ENCODE measurements at regions not wholly inside any gene's neighbourhood (a gene's known extent, or its start where the extent isn't known, plus 50 kb on each side); places are given as distances from the start of the nearest gene placed in this dataset.

- peak; percentile 64 for DNase-seq (ENCODE audit: low spot score)
Measured at GRCh38 chr2:220219371-220219770, 591.9 kb downstream of the SLC4A3 start.

- no peak for DNase-seq (ENCODE audit: low spot score)
Measured at GRCh38 chr2:220220009-220220408, 592.6 kb downstream of the SLC4A3 start.

- DNase-seq (ENCODE audit: low spot score) = no peak
Measured at GRCh38 chr2:220221992-220222391, 594.6 kb downstream of the SLC4A3 start.

GRCh38 chr2:220224691-220225543 lies 597.5 kb downstream of the SLC4A3 start:
- peak; percentile 75 for DNase-seq (ENCODE audit: low spot score)

- peak; percentile 6 for DNase-seq (ENCODE audit: low spot score)
Measured at GRCh38 chr2:220226076-220226475, 598.6 kb downstream of the SLC4A3 start.

- peak; percentile 70 for DNase-seq (ENCODE audit: low spot score)
Measured at GRCh38 chr2:220226546-220226945, 599.1 kb downstream of the SLC4A3 start.

GRCh38 chr2:220227266-220227920 lies 600.0 kb downstream of the SLC4A3 start:
- DNase-seq (ENCODE audit: low spot score) = peak; percentile 84

GRCh38 chr2:220228310-220229006 lies 601.0 kb downstream of the SLC4A3 start:
- DNase-seq (ENCODE audit: low spot score) = peak; percentile 69

GRCh38 chr2:220240641-220241040 lies 613.2 kb downstream of the SLC4A3 start:
- no peak for DNase-seq (ENCODE audit: low spot score)

GRCh38 chr2:220241423-220241822 lies 614.0 kb downstream of the SLC4A3 start:
- DNase-seq (ENCODE audit: low spot score) = no peak

GRCh38 chr2:220243571-220243970 lies 616.1 kb downstream of the SLC4A3 start:
- no peak for DNase-seq (ENCODE audit: low spot score)

- DNase-seq (ENCODE audit: low spot score) = no peak
Measured at GRCh38 chr2:220246386-220246785, 619.0 kb downstream of the SLC4A3 start.

GRCh38 chr2:220247588-220248350 lies 620.3 kb downstream of the SLC4A3 start:
- no peak for DNase-seq (ENCODE audit: low spot score)

GRCh38 chr2:220259662-220260061 lies 632.2 kb downstream of the SLC4A3 start:
- DNase-seq (ENCODE audit: low spot score) = no peak

GRCh38 chr2:220263300-220263699 lies 635.9 kb downstream of the SLC4A3 start:
- DNase-seq (ENCODE audit: low spot score) = no peak

- DNase-seq (ENCODE audit: low spot score) = no peak
Measured at GRCh38 chr2:220269367-220269766, 641.9 kb downstream of the SLC4A3 start.

- DNase-seq (ENCODE audit: low spot score) = no peak
Measured at GRCh38 chr2:220270481-220271070, 643.1 kb downstream of the SLC4A3 start.

- no peak for DNase-seq (ENCODE audit: low spot score)
Measured at GRCh38 chr2:220272656-220273055, 645.2 kb downstream of the SLC4A3 start.

- no peak for DNase-seq (ENCODE audit: low spot score)
Measured at GRCh38 chr2:220273082-220273481, 645.7 kb downstream of the SLC4A3 start.

GRCh38 chr2:220275454-220275853 lies 648.0 kb downstream of the SLC4A3 start:
- no peak for DNase-seq (ENCODE audit: low spot score)

GRCh38 chr2:220276741-220277444 lies 649.5 kb downstream of the SLC4A3 start:
- DNase-seq (ENCODE audit: low spot score) = peak; percentile 15
